ENCODE measurements at regions not wholly inside any gene's neighbourhood (a gene's known extent, or its start where the extent isn't known, plus 50 kb on each side); places are given as distances from the start of the nearest gene placed in this dataset.

- TF ChIP-seq CTCF (conservative IDR thresholded peaks at IDR 0.05 in 1 of 2, IDR thresholded peaks at IDR 0.05 in 1 of 2; ENCODE audit: low read depth in 1 of 2, low read length in 2 of 2) (no peak), EZH2 (IDR thresholded peaks at IDR 0.05; ENCODE audit: low read length, missing control alignments) (no peak)
Observed at GRCh38 chrX:103153661-103154060, 60.7 kb upstream of the NXF3 start.
